ENCODE measurements at regions not wholly inside any gene's neighbourhood (a gene's known extent, or its start where the extent isn't known, plus 50 kb on each side); places are given as distances from the start of the nearest gene placed in this dataset.
"Not testable (repeated sequence)": the region's sequence is repeated elsewhere in the genome, so short reads cannot be mapped to it uniquely, and the experiment has no call there.

- no peak for DNase-seq (ENCODE audit: low spot score)
Observed at GRCh38 chr5:13045897-13046551, 898.5 kb downstream of the DNAH5 start.

DNA sequence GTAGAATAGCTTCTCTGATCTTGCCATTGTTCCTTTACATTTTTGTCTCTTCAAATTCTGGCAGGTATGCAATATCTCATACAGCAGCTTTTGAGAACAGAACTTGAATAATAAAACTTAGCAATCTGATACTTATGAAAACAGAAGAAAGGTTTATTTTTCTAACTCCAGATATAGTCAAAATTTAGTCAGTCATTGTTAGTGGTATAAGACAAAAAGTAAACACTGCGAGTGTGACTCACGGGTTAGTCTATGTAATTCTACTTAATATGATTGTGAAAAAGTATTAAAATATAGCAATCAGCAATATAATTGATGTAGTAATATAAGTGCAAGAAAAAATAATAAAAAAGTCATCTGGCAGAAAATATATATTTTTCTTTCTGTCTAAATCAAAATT, 910.4 kb downstream of the DNAH5 start:
- no peak for DNase-seq (ENCODE audit: low spot score)

DNA sequence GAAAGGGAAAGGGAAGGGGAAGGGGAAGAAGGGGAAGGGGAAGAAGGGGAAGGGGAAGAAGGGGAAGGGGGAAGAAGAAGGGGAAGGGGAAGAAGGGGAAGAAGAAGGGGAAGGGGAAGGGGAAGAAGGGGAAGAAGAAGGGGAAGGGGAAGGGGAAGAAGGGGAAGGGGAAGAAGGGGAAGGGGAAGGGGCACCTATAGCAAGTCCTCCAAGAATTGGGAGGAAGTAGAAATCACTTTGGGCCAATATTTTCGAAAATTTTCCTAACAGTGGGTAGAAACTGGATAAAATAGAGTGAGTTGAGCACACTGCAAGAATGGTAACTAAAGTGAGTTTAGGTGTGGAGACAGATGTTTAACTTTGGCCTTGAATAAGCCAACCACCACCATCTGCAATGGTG, 915.3 kb downstream of the DNAH5 start:
- no peak for DNase-seq (ENCODE audit: low spot score)

- no peak for DNase-seq (ENCODE audit: low spot score)
Observed at GRCh38 chr5:13027874-13028273, 916.6 kb downstream of the DNAH5 start.

DNA sequence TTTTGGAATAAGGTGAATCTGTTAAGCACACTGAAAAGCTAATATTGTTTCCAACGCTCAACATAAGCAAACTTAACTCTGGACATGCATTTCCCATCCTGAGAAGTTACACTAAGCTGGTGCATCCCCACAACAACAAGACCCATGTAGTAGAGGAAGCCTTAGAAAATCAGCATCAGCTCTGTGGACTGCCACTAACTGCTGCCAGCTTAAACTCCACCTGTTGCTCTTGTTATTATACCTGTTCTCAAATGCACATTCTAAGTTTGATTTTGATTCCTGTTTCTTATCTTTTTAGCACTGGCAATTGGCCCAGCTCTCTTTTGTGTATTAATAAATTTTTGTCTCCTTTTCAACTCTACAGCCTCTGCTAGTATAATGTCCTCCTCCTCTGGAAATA, 924.8 kb downstream of the DNAH5 start:
- DNase-seq (ENCODE audit: low spot score): no peak

GRCh38 chr5:13003457-13003856, 941.0 kb downstream of the DNAH5 start:
- DNase-seq (ENCODE audit: low spot score): no peak

DNA sequence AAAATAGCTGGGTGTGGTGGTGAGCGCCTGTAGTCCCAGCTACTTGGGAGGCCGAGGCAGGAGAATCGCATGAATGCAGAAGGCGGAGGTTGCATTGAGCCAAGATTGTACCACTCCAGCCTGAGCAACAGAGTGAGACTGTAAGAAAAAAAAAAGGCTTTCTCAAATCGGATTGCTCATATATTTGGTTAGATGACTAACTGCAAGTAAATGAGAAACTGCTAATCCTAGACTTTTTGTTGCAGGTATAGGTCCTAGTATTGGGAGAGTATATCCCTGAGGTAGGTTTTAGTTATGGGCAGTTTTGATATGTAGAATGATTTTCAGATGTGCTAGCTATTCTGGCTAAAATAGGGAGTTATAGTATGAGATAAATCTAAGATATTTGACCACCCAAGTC, 944.8 kb downstream of the DNAH5 start:
- DNase-seq (ENCODE audit: low spot score): no peak

DNA sequence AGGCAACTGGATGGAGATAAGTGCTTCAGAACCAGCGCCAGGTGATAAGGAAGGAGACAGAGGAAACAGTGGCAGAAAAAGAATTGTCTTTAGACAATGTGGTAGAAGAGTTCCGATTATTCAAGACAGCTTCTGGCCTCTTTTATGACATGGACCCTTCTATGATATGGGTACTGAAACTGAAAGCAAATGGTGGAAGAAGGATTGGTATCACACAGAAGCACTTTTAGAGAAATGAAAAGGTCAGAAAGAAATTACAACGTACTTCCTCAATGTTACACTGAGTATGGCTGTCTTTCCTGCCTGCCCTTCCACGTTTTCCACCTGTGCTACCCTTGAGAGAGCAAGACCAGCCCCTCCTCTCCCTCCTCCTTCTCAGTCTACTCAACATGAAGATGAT, 959.3 kb downstream of the DNAH5 start:
- no peak for DNase-seq (ENCODE audit: low spot score)

GRCh38 chr5:12974856-12975255, 969.6 kb downstream of the DNAH5 start:
- DNase-seq (ENCODE audit: low spot score): no peak

DNA sequence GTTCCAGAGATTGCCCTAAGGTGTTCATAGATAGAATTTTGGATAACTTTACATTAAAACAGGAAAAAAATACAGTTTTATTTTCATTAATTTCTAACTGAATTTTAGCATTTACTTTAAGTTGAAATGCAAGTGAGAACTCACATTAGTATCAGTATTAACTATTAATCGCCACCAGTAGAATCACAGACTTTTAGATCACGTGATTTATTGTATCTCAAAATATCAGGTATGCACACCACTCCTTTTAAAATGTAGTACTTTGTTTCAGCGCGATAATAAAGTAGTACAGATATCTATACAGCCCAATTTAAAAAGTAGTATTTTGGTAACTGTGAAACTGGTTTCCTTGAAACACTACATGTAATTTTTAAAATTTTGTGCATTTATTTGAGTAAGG, 978.7 kb downstream of the DNAH5 start:
- no peak for DNase-seq (ENCODE audit: low spot score)

DNA sequence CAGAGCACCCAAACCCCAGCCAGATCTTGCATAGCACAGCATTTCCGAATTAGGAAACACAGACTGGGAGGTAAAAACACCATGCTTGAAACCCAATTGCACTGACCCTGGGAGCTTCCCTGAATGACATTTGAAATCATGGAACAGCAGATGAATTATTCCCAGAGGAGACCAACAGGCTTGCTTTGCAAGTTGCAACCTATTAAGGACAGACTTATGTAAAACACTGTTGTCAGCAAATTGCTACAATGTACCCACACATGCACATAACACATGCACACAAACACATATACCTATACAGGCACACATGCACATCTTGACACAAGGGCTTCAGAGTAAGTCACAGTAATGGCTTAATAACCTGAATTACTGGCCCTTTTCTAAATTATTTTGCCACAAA, 984.8 kb downstream of the DNAH5 start:
- DNase-seq (ENCODE audit: low spot score): no peak

DNA sequence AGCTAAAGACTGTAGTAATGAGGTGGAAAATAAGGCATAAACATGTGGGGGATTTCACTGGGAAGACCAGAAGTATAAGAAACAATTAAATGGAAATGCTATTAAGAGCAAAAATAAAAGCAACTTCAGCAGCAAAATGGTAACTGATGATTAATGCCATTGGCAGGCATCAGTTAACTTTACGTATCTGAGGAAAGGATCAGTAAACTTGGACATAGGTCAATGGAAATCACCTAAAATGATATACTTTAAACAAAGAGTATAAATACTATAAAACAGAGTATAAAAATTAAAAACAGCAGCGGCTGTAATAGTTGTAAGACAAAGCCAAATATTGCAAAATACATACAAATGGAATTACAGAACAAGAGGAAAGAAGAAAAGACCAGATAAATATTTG, 992.1 kb downstream of the DNAH5 start:
- DNase-seq (ENCODE audit: low spot score): no peak

- DNase-seq (ENCODE audit: low spot score): no peak
Observed at GRCh38 chr5:12951846-12952245, 992.6 kb downstream of the DNAH5 start.

DNA sequence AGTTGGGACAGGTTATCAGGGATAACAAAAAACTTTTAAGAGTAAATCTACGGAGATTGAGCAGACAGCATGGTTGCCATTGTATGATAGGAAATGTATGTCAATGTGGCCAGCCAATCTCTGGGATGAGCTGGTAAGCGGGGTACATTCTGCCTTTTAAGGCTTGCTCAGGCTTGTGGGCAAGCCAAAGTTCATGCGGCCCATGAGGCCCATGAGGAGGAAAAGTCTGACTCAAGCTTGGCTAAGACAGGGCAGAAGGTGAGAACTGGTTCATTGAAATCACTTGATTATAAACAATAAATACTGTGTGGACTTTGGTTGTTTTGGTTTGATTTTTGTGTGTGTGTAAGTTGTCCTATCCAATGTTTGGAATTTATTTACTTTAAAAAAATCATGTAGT, 997.1 kb downstream of the DNAH5 start:
- DNase-seq (ENCODE audit: low spot score): no peak

- DNase-seq (ENCODE audit: low spot score): not testable (repeated sequence)
Observed at GRCh38 chr5:12945477-12945876, 999.0 kb downstream of the DNAH5 start.

- DNase-seq (ENCODE audit: low spot score): no peak
Observed at GRCh38 chr5:12936221-12936620, 1008.3 kb downstream of the DNAH5 start.

DNA sequence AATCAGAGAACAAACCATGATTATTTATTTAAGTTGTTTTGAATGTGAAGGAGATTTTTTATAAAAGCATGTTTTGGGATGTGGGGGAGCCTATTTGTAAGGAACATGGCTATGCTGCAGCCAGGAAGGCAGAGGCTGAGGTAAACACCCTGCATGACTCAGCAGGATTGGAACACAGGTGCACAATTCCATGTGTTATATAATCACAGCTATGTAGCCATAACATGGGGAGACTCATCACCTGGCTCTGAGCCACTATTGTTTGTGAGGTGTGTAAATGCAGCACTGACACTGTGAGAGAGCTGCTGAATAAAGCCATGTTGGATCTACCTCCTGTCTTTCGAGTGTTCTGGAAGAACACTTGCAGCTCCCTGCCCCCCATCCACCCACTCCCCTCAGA, 1009.8 kb downstream of the DNAH5 start:
- DNase-seq (ENCODE audit: low spot score): no peak

- DNase-seq (ENCODE audit: low spot score): no peak
Observed at GRCh38 chr5:12920527-12920926, 1016.3 kb upstream of the CTNND2 start.

DNA sequence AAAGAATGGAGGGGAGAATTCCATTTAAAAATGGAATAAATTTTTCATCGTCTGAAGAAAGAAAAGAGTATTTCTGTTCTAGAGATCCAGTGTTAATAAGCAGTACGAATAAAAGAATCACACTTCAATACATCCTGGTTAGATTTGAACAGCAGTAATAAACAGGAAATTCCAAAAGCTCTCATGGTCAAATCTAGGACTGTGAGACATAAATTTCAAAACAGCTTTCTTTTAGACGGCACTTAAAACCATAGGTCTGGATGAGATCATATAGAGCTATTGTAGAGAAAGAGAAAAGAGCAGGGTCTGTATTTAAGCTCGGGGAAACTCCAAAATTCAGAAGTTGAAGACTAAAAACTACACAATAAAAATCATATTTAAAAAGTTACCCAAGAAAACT, 1006.9 kb upstream of the CTNND2 start:
- no peak for DNase-seq (ENCODE audit: low spot score)

GRCh38 chr5:12910641-12911040, 1006.4 kb upstream of the CTNND2 start:
- no peak for DNase-seq (ENCODE audit: low spot score)

- no peak for DNase-seq (ENCODE audit: low spot score)
Observed at GRCh38 chr5:12902611-12903010, 998.4 kb upstream of the CTNND2 start.

DNA sequence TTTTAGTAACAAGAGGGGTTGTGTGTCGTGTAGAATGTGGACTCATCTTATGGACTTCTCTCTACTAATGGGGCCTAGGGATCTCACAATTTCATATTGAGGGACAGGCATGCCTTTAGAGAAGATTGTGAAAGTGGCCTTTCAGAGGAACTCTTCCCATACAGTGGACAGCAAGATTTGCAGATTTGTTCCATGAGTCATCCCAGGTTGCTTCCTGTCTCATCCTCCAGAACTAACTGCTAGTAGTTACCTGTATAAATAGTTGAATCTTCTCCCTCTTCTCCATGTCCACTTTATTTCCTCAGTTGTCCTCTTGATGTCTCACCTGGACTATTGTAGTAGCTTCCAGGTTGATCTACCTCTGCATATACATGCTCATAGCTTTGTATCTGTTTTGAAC, 997.5 kb upstream of the CTNND2 start:
- DNase-seq (ENCODE audit: low spot score): no peak

- no peak for DNase-seq (ENCODE audit: low spot score)
Observed at GRCh38 chr5:12896086-12896485, 991.8 kb upstream of the CTNND2 start.

GRCh38 chr5:12885018-12885417, 980.8 kb upstream of the CTNND2 start:
- DNase-seq (ENCODE audit: low spot score): no peak

GRCh38 chr5:12883395-12883794, 979.1 kb upstream of the CTNND2 start:
- no peak for DNase-seq (ENCODE audit: low spot score)
